ENCODE measurements at regions not wholly inside any gene's neighbourhood (a gene's known extent, or its start where the extent isn't known, plus 50 kb on each side); places are given as distances from the start of the nearest gene placed in this dataset.
"Not testable (repeated sequence)": the region's sequence is repeated elsewhere in the genome, so short reads cannot be mapped to it uniquely, and the experiment has no call there.

DNA sequence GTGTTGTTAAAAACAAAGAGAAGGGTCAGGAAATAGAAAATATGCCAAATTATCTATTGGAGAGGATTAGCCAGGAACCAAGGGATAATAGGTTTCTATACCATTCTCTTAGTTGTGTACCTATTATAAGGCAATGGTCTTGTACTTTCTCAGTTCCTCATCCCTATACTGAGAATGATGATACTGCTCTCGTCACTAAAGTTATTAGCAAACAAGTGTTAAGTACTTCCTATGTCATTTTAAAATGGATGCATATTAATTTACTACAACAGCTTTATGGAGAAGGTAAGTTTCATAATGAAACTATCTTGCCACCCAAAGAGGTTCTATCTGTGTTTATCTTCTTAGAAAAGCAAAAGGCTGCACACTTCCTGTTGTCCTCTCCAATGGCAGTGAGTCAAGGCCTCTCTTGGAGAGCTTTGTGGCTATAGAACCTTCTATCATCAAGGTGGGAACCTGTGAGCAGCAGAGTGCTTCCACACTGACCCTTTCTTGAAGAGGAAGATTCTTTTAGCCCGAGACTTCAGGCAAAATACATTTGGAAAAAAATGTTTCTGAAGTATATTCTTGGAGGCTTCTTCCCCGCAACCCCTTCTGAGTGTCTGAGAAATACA is 460.7 kb upstream of the FANCL start:
- H3K4me3 Mint-ChIP-seq = no peak overlapping the region
- H3K27ac Mint-ChIP-seq = no peak overlapping the region
- DNase-seq = no peak
- no peaks in the 10 kb centered on the region for H3K36me3 Mint-ChIP-seq
- H3K9me3 Mint-ChIP-seq = peaks cover 0 to 4% (median 0%) of the 10 kb centered on the region in 6 donors
- H3K27me3 Mint-ChIP-seq (ENCODE audit: low read depth in 3 of 3) = peaks cover 0 to 3% (median 0%) of the 10 kb centered on the region in 3 donors
- no peaks in the 10 kb centered on the region for H3K4me1 Mint-ChIP-seq

DNA sequence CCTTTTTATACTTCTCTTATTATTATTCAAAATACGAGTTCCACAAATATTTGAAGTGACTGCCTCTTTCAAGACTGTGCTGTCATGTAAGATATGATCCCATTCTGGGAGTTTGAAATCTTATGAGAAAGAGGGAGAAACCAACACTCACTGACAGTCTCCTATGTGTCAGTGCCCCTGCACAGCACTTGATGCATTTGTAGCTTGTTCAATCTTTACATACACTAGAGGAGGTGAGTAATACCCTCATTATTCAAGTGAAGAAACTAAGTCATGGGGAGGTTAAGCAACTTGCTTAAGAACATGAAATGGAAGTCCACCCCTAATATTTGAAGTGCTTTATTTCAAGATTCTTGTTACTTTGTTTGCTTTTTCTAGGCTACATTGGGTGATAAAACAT is 459.5 kb upstream of the FANCL start:
- DNase-seq = no peak
- Mint-ChIP-seq H3K4me1 (no peaks in the 10 kb centered on the region), H3K27me3 (ENCODE audit: low read depth in 3 of 3) (peaks cover 0 to 2% (median 0%) of the 10 kb centered on the region in 3 donors), H3K36me3 (no peaks in the 10 kb centered on the region), H3K27ac (no peak overlapping the region), H3K9me3 (no peaks in the 10 kb centered on the region), H3K4me3 (no peak overlapping the region)

DNA sequence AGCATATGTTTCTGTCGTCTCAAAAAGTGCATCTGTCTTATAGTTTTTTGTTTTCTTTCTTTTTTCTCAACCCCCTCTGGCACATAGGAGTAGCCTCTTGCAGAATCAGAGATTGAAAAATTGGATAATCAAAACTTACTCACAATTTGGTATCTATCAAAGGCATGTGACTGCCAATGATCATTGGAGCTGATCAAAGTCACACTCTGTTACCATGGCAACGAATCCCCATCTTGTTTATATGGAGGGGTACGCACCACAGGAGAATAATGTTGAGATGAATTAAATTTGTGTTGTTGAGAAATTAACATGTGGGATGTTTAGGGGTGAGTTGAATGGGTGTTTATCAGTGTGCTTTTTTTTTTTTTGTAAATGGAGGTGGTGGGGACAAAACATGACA is 458.3 kb upstream of the FANCL start:
- no peak for DNase-seq
- no peaks in the 10 kb centered on the region for H3K4me1 Mint-ChIP-seq
- H3K27me3 Mint-ChIP-seq (ENCODE audit: low read depth in 3 of 3) = peaks cover 0 to 2% (median 0%) of the 10 kb centered on the region in 3 donors
- H3K27ac Mint-ChIP-seq = no peak overlapping the region
- H3K9me3 Mint-ChIP-seq = peaks cover 0 to 4% (median 0%) of the 10 kb centered on the region in 6 donors
- H3K36me3 Mint-ChIP-seq = no peaks in the 10 kb centered on the region
- H3K4me3 Mint-ChIP-seq = no peak overlapping the region

DNA sequence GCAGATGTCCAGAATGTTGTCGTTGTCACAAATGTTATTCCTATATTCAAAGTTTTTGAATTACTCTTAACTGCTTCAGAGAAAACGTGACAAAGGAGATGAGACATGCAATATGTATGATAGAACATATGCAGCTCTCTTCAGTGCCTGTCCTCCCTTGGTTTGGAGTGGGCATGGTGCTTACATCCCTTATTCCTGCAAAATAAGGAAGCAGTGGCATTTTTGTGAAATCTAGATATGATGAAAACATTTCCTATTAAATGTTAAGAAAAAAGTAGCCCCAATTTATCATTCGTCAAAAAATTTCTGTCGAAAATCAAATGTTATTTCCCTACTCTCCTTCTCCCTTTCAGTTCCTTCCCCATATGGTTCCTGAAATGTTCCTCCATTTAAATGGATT is 457.5 kb upstream of the FANCL start:
- Mint-ChIP-seq H3K4me3 (no peak overlapping the region), H3K4me1 (no peaks in the 10 kb centered on the region), H3K27me3 (ENCODE audit: low read depth in 3 of 3) (peaks cover 0 to 2% (median 0%) of the 10 kb centered on the region in 3 donors), H3K9me3 (peaks cover 0 to 4% (median 0%) of the 10 kb centered on the region in 6 donors), H3K27ac (no peak overlapping the region), H3K36me3 (no peaks in the 10 kb centered on the region)
- no peak for DNase-seq

DNA sequence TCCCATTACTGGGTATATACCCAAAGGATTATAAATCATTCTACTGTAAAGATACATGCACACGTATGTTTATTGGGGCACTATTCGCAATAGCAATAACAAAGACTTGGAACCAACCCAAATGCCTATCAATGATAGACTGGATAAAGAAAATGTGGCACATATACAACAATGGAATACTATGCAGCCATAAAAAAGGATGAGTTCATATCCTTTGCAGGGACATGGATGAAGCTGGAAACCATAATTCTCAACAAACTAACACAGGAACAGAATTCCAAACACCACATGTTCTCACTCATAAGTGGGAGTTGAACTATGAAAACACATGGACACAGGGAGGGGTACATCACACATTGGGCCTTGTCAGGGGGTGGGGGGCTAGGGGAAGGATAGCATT is 453.0 kb upstream of the FANCL start:
- not testable (repeated sequence) for H3K4me3 Mint-ChIP-seq; H3K4me1 Mint-ChIP-seq; H3K36me3 Mint-ChIP-seq; DNase-seq; H3K27me3 Mint-ChIP-seq (ENCODE audit: low read depth in 3 of 3); H3K27ac Mint-ChIP-seq
- peaks cover 5 to 14% (median 8%) of the 10 kb centered on the region in 6 donors for H3K9me3 Mint-ChIP-seq

DNA sequence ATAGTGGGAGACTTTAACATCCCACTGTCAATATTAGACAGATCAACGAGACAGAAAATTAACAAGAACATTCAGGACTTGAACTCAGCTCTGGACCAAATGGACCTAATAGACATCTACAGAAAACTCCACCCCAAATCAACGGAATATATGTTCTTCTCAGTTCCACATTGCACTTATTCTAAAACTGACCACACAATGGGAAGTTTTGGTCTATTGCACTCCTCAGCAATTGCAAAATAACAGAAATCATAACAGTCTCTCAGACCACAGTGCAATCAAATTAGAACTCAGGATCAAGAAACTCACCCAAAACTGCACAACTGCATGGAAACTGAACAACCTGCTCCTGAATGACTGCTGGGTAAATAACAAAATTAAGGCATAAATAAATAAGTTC is 449.9 kb upstream of the FANCL start:
- H3K4me1 Mint-ChIP-seq; H3K36me3 Mint-ChIP-seq; H3K27me3 Mint-ChIP-seq (ENCODE audit: low read depth in 3 of 3); H3K27ac Mint-ChIP-seq; H3K4me3 Mint-ChIP-seq; DNase-seq: not testable (repeated sequence)
- peaks cover 5 to 14% (median 8%) of the 10 kb centered on the region in 6 donors for H3K9me3 Mint-ChIP-seq

DNA sequence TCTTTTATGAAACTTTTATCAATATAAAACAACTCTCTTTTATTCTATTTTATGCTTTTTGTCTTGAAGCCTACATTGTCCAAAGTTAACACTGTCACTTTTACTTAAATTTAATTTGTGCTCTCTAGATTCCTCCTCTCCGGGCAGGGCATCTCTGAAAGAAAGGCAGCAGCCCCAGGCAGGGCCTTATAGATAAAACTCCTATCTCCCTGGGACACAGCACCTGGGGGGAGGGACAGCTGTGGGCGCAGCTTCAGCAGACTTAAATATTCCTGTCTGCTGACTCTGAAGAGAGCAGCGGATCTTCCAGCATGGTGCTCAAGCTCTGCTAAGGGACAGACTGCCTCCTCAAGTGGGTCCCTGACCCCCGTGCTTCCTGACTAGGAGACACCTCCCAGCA is 447.7 kb upstream of the FANCL start:
- Mint-ChIP-seq H3K36me3 (no peaks in the 10 kb centered on the region), H3K4me1 (peaks cover 0 to 6% of the 10 kb centered on the region in 2 donors), H3K27ac (no peak overlapping the region), H3K4me3 (no peak overlapping the region), H3K27me3 (ENCODE audit: low read depth in 3 of 3) (peaks cover 0 to 5% (median 2%) of the 10 kb centered on the region in 3 donors), H3K9me3 (peaks cover 3 to 14% (median 8%) of the 10 kb centered on the region in 6 donors)
- DNase-seq = no peak

DNA sequence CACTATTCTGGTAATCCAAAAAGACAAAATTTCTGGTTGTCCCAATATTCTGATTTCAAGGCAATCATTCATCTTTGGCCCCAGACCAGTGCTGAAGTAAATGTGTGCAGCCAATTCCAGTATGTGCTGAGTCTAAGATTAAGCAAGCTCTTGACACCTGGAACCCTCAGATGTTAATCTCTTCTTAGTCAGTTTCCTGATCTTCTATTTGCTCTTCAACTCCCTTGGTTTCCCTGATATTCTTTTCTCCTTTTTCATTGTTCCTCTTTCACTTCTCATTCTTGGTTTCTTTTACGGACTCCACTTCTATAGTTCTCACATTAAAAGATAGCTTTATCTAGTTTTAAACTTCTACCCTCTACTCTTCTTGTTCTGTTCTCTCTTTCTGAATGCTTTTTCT is 445.7 kb upstream of the FANCL start:
- Mint-ChIP-seq H3K4me1 (peaks cover 0 to 6% of the 10 kb centered on the region in 2 donors), H3K27ac (no peak overlapping the region), H3K9me3 (peaks cover 0 to 14% (median 5%) of the 10 kb centered on the region in 6 donors), H3K36me3 (no peaks in the 10 kb centered on the region), H3K27me3 (ENCODE audit: low read depth in 3 of 3) (peaks cover 0 to 5% (median 2%) of the 10 kb centered on the region in 3 donors), H3K4me3 (no peak overlapping the region)
- DNase-seq = no peak

DNA sequence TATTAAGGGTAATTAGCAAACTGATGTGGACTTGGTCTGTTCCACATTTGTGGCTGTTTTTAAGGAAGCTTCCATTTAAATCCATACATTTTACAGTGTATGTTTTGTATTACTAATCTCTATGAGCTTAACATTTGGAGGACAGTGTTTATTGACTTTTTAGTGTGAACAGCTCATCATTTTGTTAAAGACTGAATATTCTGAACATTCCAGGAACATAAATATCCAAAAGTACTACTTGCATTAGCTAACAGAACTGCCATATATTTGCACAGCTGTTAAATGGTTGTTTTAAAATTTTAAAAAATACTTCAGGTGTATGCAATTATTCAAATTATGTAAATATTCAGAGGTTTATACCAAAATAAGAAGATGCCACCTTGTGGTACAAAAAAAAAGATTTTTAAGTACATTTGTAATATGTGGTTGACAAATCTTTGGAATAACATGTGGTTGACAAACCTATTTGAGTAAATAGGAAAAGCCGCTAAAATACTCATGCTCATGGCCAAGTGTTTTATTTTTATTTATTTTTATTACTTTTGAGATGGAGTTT is 439.7 kb upstream of the FANCL start:
- Mint-ChIP-seq H3K9me3 (no peaks in the 10 kb centered on the region), H3K27ac (no peak overlapping the region), H3K4me3 (no peak overlapping the region), H3K4me1 (no peaks in the 10 kb centered on the region), H3K27me3 (ENCODE audit: low read depth in 3 of 3) (no peaks in the 10 kb centered on the region), H3K36me3 (no peaks in the 10 kb centered on the region)
- no peak for DNase-seq

DNA sequence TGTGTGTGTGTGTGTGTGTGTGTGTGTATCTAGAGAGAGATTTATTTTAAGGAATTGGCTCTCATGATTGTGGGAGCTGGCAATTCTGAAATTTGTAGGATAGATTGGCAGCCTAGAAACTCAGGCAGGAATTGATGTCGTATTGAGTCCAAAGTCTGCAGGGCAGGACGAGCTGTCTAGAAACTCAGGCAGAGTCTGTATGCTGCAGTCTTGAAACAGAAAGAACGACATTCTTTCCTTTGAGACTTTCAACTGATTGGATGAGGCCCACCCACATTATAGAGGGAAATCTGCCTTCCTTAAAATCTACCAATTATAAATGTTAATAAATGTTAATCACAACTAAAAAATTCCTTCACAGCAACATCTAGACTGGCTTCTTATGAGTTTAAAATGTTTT is 436.6 kb upstream of the FANCL start:
- no peak for DNase-seq
- Mint-ChIP-seq H3K9me3 (no peaks in the 10 kb centered on the region), H3K27ac (no peak overlapping the region), H3K27me3 (ENCODE audit: low read depth in 3 of 3) (no peaks in the 10 kb centered on the region), H3K4me1 (no peaks in the 10 kb centered on the region), H3K36me3 (no peaks in the 10 kb centered on the region), H3K4me3 (no peak overlapping the region)

DNA sequence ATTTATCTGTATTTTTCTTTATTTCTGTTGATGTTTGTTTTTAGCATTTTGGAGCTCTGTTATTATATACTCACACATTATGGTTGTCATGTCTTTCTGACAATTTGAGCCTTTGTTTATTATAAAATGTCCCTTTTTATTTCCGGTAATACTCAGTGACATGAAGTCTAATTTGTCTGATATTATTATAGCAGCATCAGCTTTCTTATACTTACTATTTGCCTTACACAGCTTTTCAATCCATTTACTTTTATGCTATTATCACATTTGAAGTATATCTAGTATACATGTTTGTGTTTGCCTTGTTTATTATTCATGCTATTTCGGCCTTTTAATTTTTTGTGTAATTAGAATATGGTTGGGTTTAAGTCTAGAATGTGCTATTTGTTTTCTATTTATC is 430.6 kb upstream of the FANCL start:
- no peak overlapping the region for H3K27ac Mint-ChIP-seq
- no peak for DNase-seq
- no peaks in the 10 kb centered on the region for H3K27me3 Mint-ChIP-seq (ENCODE audit: low read depth in 3 of 3)
- peaks cover 0 to 3% (median 0%) of the 10 kb centered on the region in 6 donors for H3K9me3 Mint-ChIP-seq
- H3K36me3 Mint-ChIP-seq = no peaks in the 10 kb centered on the region
- no peak overlapping the region for H3K4me3 Mint-ChIP-seq
- H3K4me1 Mint-ChIP-seq = no peaks in the 10 kb centered on the region

DNA sequence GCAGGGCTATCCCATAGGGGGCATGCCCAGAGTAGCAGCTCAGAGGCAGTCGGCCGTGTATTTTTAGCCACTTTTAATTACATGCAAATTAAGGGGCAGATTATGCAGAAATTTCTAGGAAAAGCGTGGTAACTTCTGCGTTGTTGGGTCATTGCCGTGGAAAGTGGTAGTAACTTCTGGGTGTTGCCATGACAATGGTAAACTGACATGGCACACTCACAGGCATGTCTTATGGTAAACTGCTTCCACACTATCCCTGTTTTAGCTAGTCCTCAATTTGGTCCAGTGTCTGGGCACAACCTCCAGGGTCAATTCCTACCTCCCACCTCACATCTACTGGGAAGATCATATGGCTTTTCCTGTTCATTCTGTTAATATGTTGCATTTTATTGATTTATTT is 428.9 kb upstream of the FANCL start:
- H3K27ac Mint-ChIP-seq = no peak overlapping the region
- no peak overlapping the region for H3K4me3 Mint-ChIP-seq
- no peaks in the 10 kb centered on the region for H3K4me1 Mint-ChIP-seq
- no peak for DNase-seq
- no peaks in the 10 kb centered on the region for H3K27me3 Mint-ChIP-seq (ENCODE audit: low read depth in 3 of 3)
- peaks cover 0 to 3% (median 0%) of the 10 kb centered on the region in 6 donors for H3K9me3 Mint-ChIP-seq
- H3K36me3 Mint-ChIP-seq = no peaks in the 10 kb centered on the region

DNA sequence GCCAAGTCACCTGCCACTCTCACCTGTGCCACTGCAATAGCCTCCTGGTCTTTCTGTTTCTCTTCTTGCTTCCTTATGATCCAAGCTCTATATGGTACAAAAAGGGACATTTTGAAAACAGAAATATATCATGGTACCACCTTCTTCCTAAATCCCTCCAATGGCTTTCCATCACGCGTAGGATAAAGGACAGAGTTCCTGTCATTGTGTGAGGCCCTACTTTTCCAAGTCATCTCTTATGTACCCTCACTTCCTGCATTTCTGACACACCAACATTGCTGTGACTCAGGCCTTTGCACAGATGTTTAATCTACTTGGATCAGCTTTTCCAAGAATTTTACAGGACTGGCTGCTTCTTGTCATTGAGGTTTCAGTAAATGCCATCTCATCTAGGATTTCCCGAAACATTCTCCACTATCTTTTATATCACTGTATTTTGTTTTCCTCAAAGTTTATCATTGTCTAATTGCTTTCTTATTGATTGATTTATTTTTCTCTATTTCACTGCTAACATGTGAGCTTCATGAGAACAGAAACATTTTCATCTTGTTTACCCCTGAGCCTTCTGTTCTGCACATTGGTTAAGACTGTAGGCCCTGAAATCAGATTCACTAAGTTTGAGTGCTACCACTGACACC is 426.1 kb upstream of the FANCL start:
- Mint-ChIP-seq H3K27me3 (ENCODE audit: low read depth in 3 of 3) (peaks cover 0 to 3% (median 0%) of the 10 kb centered on the region in 3 donors), H3K27ac (no peak overlapping the region), H3K4me3 (no peak overlapping the region), H3K36me3 (no peaks in the 10 kb centered on the region), H3K9me3 (peaks cover 0 to 3% (median 0%) of the 10 kb centered on the region in 6 donors), H3K4me1 (no peaks in the 10 kb centered on the region)
- no peak for DNase-seq

DNA sequence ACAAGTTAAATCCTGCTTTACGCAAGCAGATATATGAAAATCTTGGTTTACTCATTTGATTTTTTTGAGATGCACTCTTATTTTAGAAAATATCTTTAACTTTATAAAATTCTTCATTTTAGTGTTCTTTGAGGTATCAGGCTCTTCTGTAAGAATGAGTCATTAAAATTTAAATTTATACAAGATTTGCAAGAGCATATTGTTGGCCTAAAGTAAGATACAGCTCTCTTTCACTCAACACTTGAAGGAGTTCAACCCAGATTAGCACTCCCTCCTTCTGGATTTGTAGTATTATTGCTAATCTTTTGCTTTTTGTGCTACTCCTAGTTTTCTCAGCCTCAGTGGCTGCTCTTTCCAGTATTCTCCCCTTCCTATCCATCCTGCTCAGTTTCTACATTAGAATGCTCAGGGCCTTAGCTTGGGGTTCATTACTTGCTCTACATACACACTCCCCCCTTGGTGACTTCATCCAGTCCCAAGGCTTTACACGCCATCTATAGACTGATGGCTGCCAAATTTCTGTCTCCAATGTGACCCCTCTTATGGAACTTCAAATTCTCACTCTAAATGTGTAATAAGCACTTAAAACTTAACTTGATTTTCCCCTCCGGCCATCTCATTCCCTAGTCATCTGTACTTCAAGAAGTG is 425.3 kb upstream of the FANCL start:
- Mint-ChIP-seq H3K27ac (no peak overlapping the region), H3K36me3 (no peaks in the 10 kb centered on the region), H3K27me3 (ENCODE audit: low read depth in 3 of 3) (peaks cover 0 to 3% (median 0%) of the 10 kb centered on the region in 3 donors), H3K9me3 (peaks cover 0 to 3% (median 0%) of the 10 kb centered on the region in 6 donors), H3K4me3 (no peak overlapping the region), H3K4me1 (no peaks in the 10 kb centered on the region)
- DNase-seq = no peak

Measured in immature natural killer cell (primary cell).